ENCODE measurements at regions not wholly inside any gene's neighbourhood (a gene's known extent, or its start where the extent isn't known, plus 50 kb on each side); places are given as distances from the start of the nearest gene placed in this dataset.

DNA sequence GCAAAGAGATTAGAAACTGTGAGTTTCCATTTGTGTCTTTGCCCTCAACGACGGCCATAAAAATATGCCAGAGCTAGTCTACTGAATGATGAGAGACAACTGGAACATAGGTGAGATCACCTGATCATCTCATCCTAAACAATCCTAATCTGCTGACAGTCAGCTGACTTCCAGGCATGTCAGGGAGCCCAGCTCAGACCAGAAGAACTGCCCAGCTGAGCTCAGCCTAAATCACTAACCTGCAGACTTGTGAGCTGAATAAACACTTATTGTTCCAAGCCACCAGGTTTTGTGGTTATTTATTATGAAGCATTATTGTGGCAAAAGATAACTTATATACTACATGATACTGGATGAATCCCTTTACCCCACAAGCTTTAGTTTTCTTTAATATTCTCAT, 118.9 kb upstream of the PLEKHG7 start:
- Histone ChIP-seq H3K36me3 (ENCODE audit: insufficient read depth, low read length) (no peaks in the 10 kb centered on the region), H3K27me3 (ENCODE audit: insufficient read depth, low read length) (no peaks in the 10 kb centered on the region), H3K27ac (ENCODE audit: low read depth, low read length) (no peak overlapping the region), H3K4me3 (ENCODE audit: low read length in 2 of 2) (no peak overlapping the region), H3K4me1 (ENCODE audit: insufficient read depth, low read length) (no peaks in the 10 kb centered on the region), H3K9me3 (ENCODE audit: control insufficient read depth in 1 of 2, low read length in 2 of 2) (no peaks in the 10 kb centered on the region)
- H3K4me1 Mint-ChIP-seq, result no peaks in the 10 kb centered on the region
- H3K36me3 Mint-ChIP-seq, result peaks cover 0 to 12% of the 10 kb centered on the region in 2 donors
- POLR2A ChIA-PET (ENCODE audit: partially characterized antibody), result interaction anchor here (1.0 kb wide), 1 partner anchor 9 kb away, joined by 3 read pairs; no protein-coding TSS in a partner anchor
- intact Hi-C loops (cut with micrococcal nuclease), result no loop called here
- H3K9me3 Mint-ChIP-seq, result peaks cover 0 to 10% (median 0%) of the 10 kb centered on the region in 8 donors
- H3K4me3 Mint-ChIP-seq, result no peak overlapping the region
- CTCF ChIA-PET (ENCODE audit: partially characterized antibody), result interaction anchor here (1.0 kb wide), 1 partner anchor 11 kb away, joined by 3 read pairs; no protein-coding TSS in a partner anchor
- no peaks in the 10 kb centered on the region for H3K27me3 Mint-ChIP-seq
- DNase-seq, result no peak
- H3K27ac Mint-ChIP-seq, result no peak overlapping the region

GRCh38 chr12:92582893-92583292, 119.9 kb upstream of the PLEKHG7 start:
- peaks cover 0 to 10% (median 0%) of the 10 kb centered on the region in 8 donors for H3K9me3 Mint-ChIP-seq
- ChIA-PET POLR2A (ENCODE audit: partially characterized antibody) (no interaction called here), CTCF (ENCODE audit: partially characterized antibody) (interaction anchor here (1.5 kb wide), 1 partner anchor 12 kb away, joined by 3 read pairs; no protein-coding TSS in a partner anchor)
- Histone ChIP-seq H3K4me1 (ENCODE audit: insufficient read depth, low read length) (no peaks in the 10 kb centered on the region), H3K4me3 (ENCODE audit: low read length in 2 of 2) (no peak overlapping the region), H3K27me3 (ENCODE audit: insufficient read depth, low read length) (no peaks in the 10 kb centered on the region), H3K36me3 (ENCODE audit: insufficient read depth, low read length) (no peaks in the 10 kb centered on the region), H3K9me3 (ENCODE audit: control insufficient read depth in 1 of 2, low read length in 2 of 2) (no peaks in the 10 kb centered on the region), H3K27ac (ENCODE audit: low read depth, low read length) (no peak overlapping the region)
- no peak overlapping the region for H3K4me3 Mint-ChIP-seq
- intact Hi-C loops (cut with micrococcal nuclease), result no loop called here
- H3K27me3 Mint-ChIP-seq, result no peaks in the 10 kb centered on the region
- no peaks in the 10 kb centered on the region for H3K4me1 Mint-ChIP-seq
- H3K27ac Mint-ChIP-seq, result no peak overlapping the region
- DNase-seq, result no peak
- peaks cover 0 to 12% of the 10 kb centered on the region in 2 donors for H3K36me3 Mint-ChIP-seq

DNA sequence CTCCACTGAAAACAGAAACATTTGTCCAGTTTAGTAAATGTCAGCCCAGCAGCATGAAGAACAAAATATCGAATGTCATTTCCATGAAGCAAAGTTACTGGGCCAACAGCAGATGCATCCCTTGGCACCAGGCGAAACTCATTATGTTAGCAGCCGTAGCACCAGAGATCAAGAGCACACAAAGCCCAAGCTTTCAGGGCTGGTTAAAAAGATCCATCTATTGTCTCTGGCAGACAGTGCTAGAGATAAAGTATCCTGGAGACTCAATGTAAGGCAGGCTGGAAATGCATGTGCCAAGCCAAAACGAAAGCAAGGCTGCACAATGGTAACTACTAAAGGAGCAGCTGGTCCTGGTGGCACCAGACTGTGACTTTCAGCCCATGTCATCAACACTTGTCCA, 120.3 kb upstream of the PLEKHG7 start:
- H3K9me3 Mint-ChIP-seq, result peaks cover 0 to 10% (median 0%) of the 10 kb centered on the region in 8 donors
- no peak overlapping the region for H3K4me3 Mint-ChIP-seq
- POLR2A ChIA-PET (ENCODE audit: partially characterized antibody), result no interaction called here
- Histone ChIP-seq H3K4me3 (ENCODE audit: low read length in 2 of 2) (no peak overlapping the region), H3K36me3 (ENCODE audit: insufficient read depth, low read length) (no peaks in the 10 kb centered on the region), H3K27ac (ENCODE audit: low read depth, low read length) (no peak overlapping the region), H3K27me3 (ENCODE audit: insufficient read depth, low read length) (no peaks in the 10 kb centered on the region), H3K4me1 (ENCODE audit: insufficient read depth, low read length) (no peaks in the 10 kb centered on the region), H3K9me3 (ENCODE audit: control insufficient read depth in 1 of 2, low read length in 2 of 2) (no peaks in the 10 kb centered on the region)
- peaks cover 0 to 11% of the 10 kb centered on the region in 2 donors for H3K36me3 Mint-ChIP-seq
- H3K4me1 Mint-ChIP-seq, result no peaks in the 10 kb centered on the region
- CTCF ChIA-PET (ENCODE audit: partially characterized antibody), result interaction anchor here (1.5 kb wide), 1 partner anchor 12 kb away, joined by 3 read pairs; no protein-coding TSS in a partner anchor
- no peak overlapping the region for H3K27ac Mint-ChIP-seq
- intact Hi-C loops (cut with micrococcal nuclease), result no loop called here
- DNase-seq, result no peak
- no peaks in the 10 kb centered on the region for H3K27me3 Mint-ChIP-seq

GRCh38 chr12:92581604-92582003, 121.2 kb upstream of the PLEKHG7 start:
- Mint-ChIP-seq H3K36me3 (peaks cover 0 to 9% of the 10 kb centered on the region in 2 donors), H3K9me3 (peaks cover 0 to 10% (median 0%) of the 10 kb centered on the region in 8 donors), H3K4me1 (no peaks in the 10 kb centered on the region), H3K27me3 (no peaks in the 10 kb centered on the region), H3K4me3 (no peak overlapping the region), H3K27ac (peak overlapping the region in 1 of 7 donors; percentile 6)
- Histone ChIP-seq H3K27me3 (ENCODE audit: insufficient read depth, low read length) (no peaks in the 10 kb centered on the region), H3K4me3 (ENCODE audit: low read length in 2 of 2) (no peak overlapping the region), H3K4me1 (ENCODE audit: insufficient read depth, low read length) (no peaks in the 10 kb centered on the region), H3K36me3 (ENCODE audit: insufficient read depth, low read length) (no peaks in the 10 kb centered on the region), H3K27ac (ENCODE audit: low read depth, low read length) (no peak overlapping the region), H3K9me3 (ENCODE audit: control insufficient read depth in 1 of 2, low read length in 2 of 2) (no peaks in the 10 kb centered on the region)
- DNase-seq, result no peak
- intact Hi-C loops (cut with micrococcal nuclease), result no loop called here
- ChIA-PET POLR2A (ENCODE audit: partially characterized antibody) (no interaction called here), CTCF (ENCODE audit: partially characterized antibody) (no interaction called here)

GRCh38 chr12:92574911-92575570, 127.7 kb upstream of the PLEKHG7 start:
- ChIA-PET POLR2A (ENCODE audit: partially characterized antibody) (interaction anchor here (1.0 to 2.0 kb wide), 5 partner anchors 18 to 430 kb away, joined by 4 to 6 read pairs (median 5); partner anchors contain the start of gene BTG1), CTCF (ENCODE audit: partially characterized antibody) (interaction anchor here (0.8 to 6.6 kb wide), 10 partner anchors 19 to 1194 kb away, joined by 3 to 35 read pairs (median 3); no protein-coding TSS in a partner anchor)
- intact Hi-C loops (cut with micrococcal nuclease), result loop anchor here (1.0 kb wide), 2 partner anchors 33 to 75 kb away; no protein-coding TSS in a partner anchor
- Histone ChIP-seq H3K4me3 (ENCODE audit: low read length in 2 of 2) (no peak overlapping the region), H3K36me3 (ENCODE audit: insufficient read depth, low read length) (no peaks in the 10 kb centered on the region), H3K27ac (ENCODE audit: low read depth, low read length) (no peak overlapping the region), H3K4me1 (ENCODE audit: insufficient read depth, low read length) (peaks cover 7% of the 10 kb centered on the region), H3K27me3 (ENCODE audit: insufficient read depth, low read length) (no peaks in the 10 kb centered on the region), H3K9me3 (ENCODE audit: control insufficient read depth in 1 of 2, low read length in 2 of 2) (no peaks in the 10 kb centered on the region)
- no peak overlapping the region for H3K4me3 Mint-ChIP-seq
- peaks cover 0 to 1% of the 10 kb centered on the region in 2 donors for H3K36me3 Mint-ChIP-seq
- H3K27me3 Mint-ChIP-seq, result no peaks in the 10 kb centered on the region
- H3K4me1 Mint-ChIP-seq, result peaks cover 0 to 7% (median 4%) of the 10 kb centered on the region in 4 donors
- H3K27ac Mint-ChIP-seq, result peak overlapping the region in 3 of 7 donors; percentile 37 to 72 (median 46)
- H3K9me3 Mint-ChIP-seq, result peaks cover 0 to 2% (median 0%) of the 10 kb centered on the region in 8 donors
- no peak for DNase-seq

- Histone ChIP-seq H3K9me3 (ENCODE audit: control insufficient read depth in 1 of 2, low read length in 2 of 2) (no peaks in the 10 kb centered on the region), H3K4me3 (ENCODE audit: low read length in 2 of 2) (no peak overlapping the region), H3K36me3 (ENCODE audit: insufficient read depth, low read length) (no peaks in the 10 kb centered on the region), H3K27me3 (ENCODE audit: insufficient read depth, low read length) (no peaks in the 10 kb centered on the region), H3K27ac (ENCODE audit: low read depth, low read length) (no peak overlapping the region), H3K4me1 (ENCODE audit: insufficient read depth, low read length) (peaks cover 15% of the 10 kb centered on the region)
- Mint-ChIP-seq H3K36me3 (no peaks in the 10 kb centered on the region), H3K27me3 (no peaks in the 10 kb centered on the region), H3K27ac (peak overlapping the region in 5 of 7 donors; percentile 4 to 90 (median 44)), H3K4me3 (peak overlapping the region in 1 of 8 donors; percentile 60), H3K4me1 (peaks cover 0 to 7% (median 4%) of the 10 kb centered on the region in 4 donors), H3K9me3 (peaks cover 0 to 2% (median 0%) of the 10 kb centered on the region in 8 donors)
- intact Hi-C loops (cut with micrococcal nuclease), result loop anchor here (1.0 kb wide), 2 partner anchors 34 to 76 kb away; no protein-coding TSS in a partner anchor
- CTCF ChIA-PET (ENCODE audit: partially characterized antibody), result interaction anchor here (0.7 to 6.6 kb wide), 11 partner anchors 20 to 1193 kb away, joined by 3 to 35 read pairs (median 3); no protein-coding TSS in a partner anchor
- POLR2A ChIA-PET (ENCODE audit: partially characterized antibody), result interaction anchor here (1.0 to 2.0 kb wide), 4 partner anchors 35 to 429 kb away, joined by 4 to 6 read pairs (median 6); partner anchors contain the start of gene BTG1
- DNase-seq, result no peak
These were observed 128.6 kb upstream of the PLEKHG7 start for GRCh38 chr12:92574051-92574783.

DNA sequence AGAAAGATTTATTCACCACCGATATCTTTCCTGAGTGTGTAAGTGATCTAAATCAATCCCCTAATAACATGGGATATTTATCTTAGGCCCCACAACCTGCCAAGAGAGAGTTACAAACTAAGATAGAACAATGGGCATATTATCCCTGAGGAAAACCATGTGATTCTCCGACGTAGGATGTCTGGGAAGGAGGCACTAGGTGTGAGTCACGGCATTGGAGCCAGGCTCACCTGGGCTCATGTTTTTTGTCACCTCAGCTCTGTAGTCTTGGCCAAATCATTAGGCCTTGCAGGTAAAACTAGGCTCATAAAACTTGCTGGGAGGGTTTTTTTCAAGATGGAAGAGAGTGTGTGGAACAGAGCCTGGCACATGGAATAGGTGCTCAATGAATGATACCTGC, 129.7 kb upstream of the PLEKHG7 start:
- H3K27me3 ChIP-seq (ENCODE audit: insufficient read depth, low read length), result no peaks in the 10 kb centered on the region
- no peak overlapping the region for H3K4me3 ChIP-seq (ENCODE audit: low read length in 2 of 2)
- no peaks in the 10 kb centered on the region for H3K36me3 ChIP-seq (ENCODE audit: insufficient read depth, low read length)
- H3K27ac Mint-ChIP-seq, result peak overlapping the region in 4 of 7 donors; percentile 33 to 74 (median 41)
- peaks cover 0 to 9% (median 4%) of the 10 kb centered on the region in 4 donors for H3K4me1 Mint-ChIP-seq
- no peak overlapping the region for H3K4me3 Mint-ChIP-seq
- H3K27me3 Mint-ChIP-seq, result no peaks in the 10 kb centered on the region
- DNase-seq, result no peak
- H3K36me3 Mint-ChIP-seq, result no peaks in the 10 kb centered on the region
- no peak overlapping the region for H3K27ac ChIP-seq (ENCODE audit: low read depth, low read length)
- intact Hi-C loops (cut with micrococcal nuclease), result no loop called here
- H3K9me3 Mint-ChIP-seq, result peaks cover 0 to 2% (median 0%) of the 10 kb centered on the region in 8 donors
- ChIA-PET CTCF (ENCODE audit: partially characterized antibody) (interaction anchor here (0.6 to 6.6 kb wide), 9 partner anchors 10 to 1191 kb away, joined by 3 to 47 read pairs (median 5); partner anchors contain the start of gene BTG1), POLR2A (ENCODE audit: partially characterized antibody) (interaction anchor here (11.7 kb wide), 1 partner anchor 429 kb away, joined by 220 read pairs; the partner anchor contains the start of gene BTG1)
- H3K4me1 ChIP-seq (ENCODE audit: insufficient read depth, low read length), result peaks cover 26% of the 10 kb centered on the region
- no peaks in the 10 kb centered on the region for H3K9me3 ChIP-seq (ENCODE audit: control insufficient read depth in 1 of 2, low read length in 2 of 2)
